ENCODE measurements at regions not wholly inside any gene's neighbourhood (a gene's known extent, or its start where the extent isn't known, plus 50 kb on each side); places are given as distances from the start of the nearest gene placed in this dataset.

DNA sequence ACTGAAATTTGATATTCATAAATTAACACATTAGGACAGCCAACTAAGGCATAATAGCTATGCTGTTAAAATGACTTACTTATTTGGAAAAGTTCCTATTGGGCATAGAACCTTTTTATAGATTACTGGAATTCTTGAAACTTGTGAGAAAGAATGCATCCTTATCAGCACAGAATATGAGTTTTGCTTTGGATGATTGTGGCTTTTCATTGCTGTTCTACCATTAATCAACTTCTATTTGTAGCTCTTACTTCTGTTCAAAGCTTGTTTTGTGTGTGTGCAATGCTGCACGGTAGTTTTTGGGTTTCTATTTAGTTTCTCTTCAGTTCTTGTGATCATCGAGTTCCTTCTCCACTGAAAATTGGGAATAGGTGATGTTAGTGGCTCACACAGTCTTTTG, 152.4 kb upstream of the PELI2 start:
- Histone ChIP-seq H3K27ac (no peak overlapping the region), H3K27me3 (no peaks in the 10 kb centered on the region), H3K4me1 (no peaks in the 10 kb centered on the region), H3K4me3 (no peak overlapping the region), H3K36me3 (no peaks in the 10 kb centered on the region), H3K9me3 (no peaks in the 10 kb centered on the region)
- 64% methylated on average over 2 of the region's 2 CpGs for WGBS
- DNase-seq (ENCODE audit: low spot score in 2 of 2): no peak
- TF ChIP-seq EP300 (IDR thresholded peaks at IDR 0.05): no peak
- TF ChIP-seq POLR2A (IDR thresholded peaks at IDR 0.05): no peak
- no peak for TF ChIP-seq POLR2AphosphoS5 (IDR thresholded peaks at IDR 0.05)
- TF ChIP-seq, protein P1, sequence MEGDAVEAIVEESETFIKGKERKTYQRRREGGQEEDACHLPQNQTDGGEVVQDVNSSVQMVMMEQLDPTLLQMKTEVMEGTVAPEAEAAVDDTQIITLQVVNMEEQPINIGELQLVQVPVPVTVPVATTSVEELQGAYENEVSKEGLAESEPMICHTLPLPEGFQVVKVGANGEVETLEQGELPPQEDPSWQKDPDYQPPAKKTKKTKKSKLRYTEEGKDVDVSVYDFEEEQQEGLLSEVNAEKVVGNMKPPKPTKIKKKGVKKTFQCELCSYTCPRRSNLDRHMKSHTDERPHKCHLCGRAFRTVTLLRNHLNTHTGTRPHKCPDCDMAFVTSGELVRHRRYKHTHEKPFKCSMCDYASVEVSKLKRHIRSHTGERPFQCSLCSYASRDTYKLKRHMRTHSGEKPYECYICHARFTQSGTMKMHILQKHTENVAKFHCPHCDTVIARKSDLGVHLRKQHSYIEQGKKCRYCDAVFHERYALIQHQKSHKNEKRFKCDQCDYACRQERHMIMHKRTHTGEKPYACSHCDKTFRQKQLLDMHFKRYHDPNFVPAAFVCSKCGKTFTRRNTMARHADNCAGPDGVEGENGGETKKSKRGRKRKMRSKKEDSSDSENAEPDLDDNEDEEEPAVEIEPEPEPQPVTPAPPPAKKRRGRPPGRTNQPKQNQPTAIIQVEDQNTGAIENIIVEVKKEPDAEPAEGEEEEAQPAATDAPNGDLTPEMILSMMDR (IDR thresholded peaks at IDR 0.05): no peak

DNA sequence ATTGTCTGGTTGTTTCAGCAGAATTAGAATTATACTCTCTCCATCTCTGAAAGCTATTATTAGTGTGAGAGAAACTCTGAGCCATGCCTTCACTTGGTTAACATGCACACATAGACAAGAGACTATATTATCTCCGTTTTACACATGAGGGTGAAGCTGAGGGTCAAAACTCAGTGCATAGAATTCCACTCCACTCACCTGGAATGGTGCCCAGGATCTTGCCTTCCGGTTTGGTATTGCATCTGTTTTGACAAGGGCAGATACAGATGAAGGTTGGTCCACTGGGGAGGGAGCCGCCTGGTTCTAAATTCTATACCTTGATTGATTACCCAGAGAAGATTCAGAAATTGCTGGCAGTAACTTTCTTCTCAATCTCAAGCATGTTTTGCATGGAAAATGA, 149.5 kb upstream of the PELI2 start:
- DNase-seq (ENCODE audit: low spot score in 2 of 2): no peak

DNA sequence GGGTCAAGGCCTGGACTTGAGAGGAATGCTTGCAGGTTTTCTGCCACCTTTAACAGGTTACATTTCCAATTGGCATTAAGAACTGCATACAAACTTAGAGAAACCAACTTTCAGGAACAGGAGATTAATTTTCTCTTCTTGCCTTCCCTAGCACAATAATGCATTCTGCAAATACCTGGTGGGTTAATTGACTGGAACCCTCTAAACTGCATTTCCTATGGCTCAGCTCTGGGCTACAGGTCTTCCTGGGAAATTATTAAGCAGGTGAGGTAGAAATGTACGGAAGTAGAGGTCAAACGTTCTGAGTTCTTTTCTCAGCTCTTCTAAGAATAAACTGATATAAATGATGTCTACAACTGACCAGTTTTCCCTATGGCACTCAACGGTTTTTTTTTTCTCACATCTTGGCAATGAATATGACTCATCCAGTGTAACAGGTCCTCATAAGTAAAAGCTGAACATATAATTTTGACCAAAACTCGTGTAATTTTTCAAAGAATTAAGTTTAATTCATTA, 144.9 kb upstream of the PELI2 start:
- no peaks in the 10 kb centered on the region for H3K9me3 ChIP-seq
- no peaks in the 10 kb centered on the region for H3K36me3 ChIP-seq
- WGBS: 81% methylated on average over 4 of the region's 4 CpGs
- H3K27ac ChIP-seq: no peak overlapping the region
- DNase-seq (ENCODE audit: low spot score in 2 of 2): no peak
- H3K4me1 ChIP-seq: peaks cover 7% of the 10 kb centered on the region
- H3K27me3 ChIP-seq: no peaks in the 10 kb centered on the region
- TF ChIP-seq POLR2A (IDR thresholded peaks at IDR 0.05) (no peak), POLR2AphosphoS5 (IDR thresholded peaks at IDR 0.05) (no peak), EP300 (IDR thresholded peaks at IDR 0.05) (no peak)
- TF ChIP-seq, protein P1 (IDR thresholded peaks at IDR 0.05): no peak
- H3K4me3 ChIP-seq: no peak overlapping the region

More for the DNA sequence above, 149.5 kb upstream of the PELI2 start:
- WGBS: 71% methylated on average over 3 of the region's 3 CpGs
- Histone ChIP-seq H3K27me3 (no peaks in the 10 kb centered on the region), H3K4me1 (no peaks in the 10 kb centered on the region), H3K9me3 (no peaks in the 10 kb centered on the region), H3K4me3 (no peak overlapping the region), H3K36me3 (no peaks in the 10 kb centered on the region), H3K27ac (no peak overlapping the region)
- TF ChIP-seq POLR2A (IDR thresholded peaks at IDR 0.05) (no peak), EP300 (IDR thresholded peaks at IDR 0.05) (no peak), POLR2AphosphoS5 (IDR thresholded peaks at IDR 0.05) (no peak)
- TF ChIP-seq, protein P1 (IDR thresholded peaks at IDR 0.05): no peak

DNA sequence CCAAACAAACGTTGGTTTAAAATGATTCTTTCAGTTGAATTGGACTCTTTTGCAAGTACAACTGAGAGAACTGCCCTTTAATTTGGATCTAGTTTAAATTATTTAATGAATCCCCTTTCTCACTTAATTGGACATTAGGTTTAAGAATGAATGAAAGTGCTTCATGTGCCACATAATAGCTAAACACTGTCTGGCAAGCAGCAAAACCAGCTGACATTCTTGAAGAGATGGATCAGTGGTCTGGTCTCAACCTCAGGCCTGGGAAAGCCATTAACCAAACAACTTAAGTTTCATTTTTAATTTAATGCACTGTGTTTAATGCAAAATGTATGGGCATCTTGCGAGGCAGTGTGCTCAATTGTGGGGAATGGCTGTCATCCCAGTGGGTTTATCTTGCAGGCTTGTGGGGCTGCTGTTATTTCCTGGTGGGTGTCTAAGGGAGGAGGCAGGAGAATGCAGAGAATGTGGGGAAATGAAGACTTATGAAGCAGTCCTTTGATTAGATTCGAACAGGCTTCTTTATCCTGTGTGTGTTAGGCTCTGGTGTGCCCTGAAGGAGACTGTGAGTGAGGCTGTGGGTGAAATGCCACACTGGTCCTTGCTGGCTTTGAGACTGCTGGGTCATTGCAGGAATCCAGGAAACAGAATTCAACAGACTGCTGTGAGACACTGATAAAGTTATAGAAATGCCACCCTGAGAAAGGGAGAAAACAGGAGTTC, 144.1 kb upstream of the PELI2 start:
- Histone ChIP-seq H3K36me3 (no peaks in the 10 kb centered on the region), H3K27ac (no peak overlapping the region), H3K9me3 (no peaks in the 10 kb centered on the region), H3K27me3 (no peaks in the 10 kb centered on the region), H3K4me3 (no peak overlapping the region), H3K4me1 (peaks cover 7% of the 10 kb centered on the region)
- WGBS: 86% methylated on average over 3 of the region's 3 CpGs
- DNase-seq (ENCODE audit: low spot score in 2 of 2): no peak
- TF ChIP-seq POLR2AphosphoS5 (IDR thresholded peaks at IDR 0.05) (no peak), EP300 (IDR thresholded peaks at IDR 0.05) (no peak), POLR2A (IDR thresholded peaks at IDR 0.05) (no peak)
- TF ChIP-seq, protein P1 (IDR thresholded peaks at IDR 0.05): no peak

DNA sequence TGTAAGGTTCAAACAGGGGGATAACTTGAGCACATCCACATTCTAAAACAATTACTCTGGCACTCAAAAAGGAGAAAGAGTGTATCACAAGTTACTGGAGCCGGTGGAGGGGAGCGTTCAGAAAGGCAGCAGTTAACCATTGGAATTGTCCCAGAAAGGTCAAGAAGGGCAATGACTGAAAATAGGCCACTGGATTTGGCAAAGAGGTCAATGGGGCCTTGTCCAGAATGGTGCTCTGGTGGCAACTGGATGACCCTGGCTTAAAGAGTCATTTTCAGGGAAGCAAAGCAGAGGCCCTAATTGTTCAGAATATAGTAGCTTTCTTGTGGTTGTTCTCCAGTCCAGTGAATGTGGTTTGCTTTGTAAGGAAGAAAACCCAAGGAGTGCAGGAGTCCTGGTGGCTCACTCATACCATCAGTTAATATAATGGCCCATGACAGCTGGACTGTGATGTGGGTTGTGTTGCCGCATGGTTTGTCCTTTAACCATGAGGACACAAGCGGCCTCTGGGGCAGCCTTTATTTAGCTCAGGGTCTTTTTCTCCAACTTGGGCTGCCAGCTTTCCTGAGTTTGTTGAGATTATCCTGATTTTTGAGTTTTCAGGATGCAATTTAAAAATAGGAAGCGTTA, 142.8 kb upstream of the PELI2 start:
- peaks cover 7% of the 10 kb centered on the region for H3K4me1 ChIP-seq
- DNase-seq (ENCODE audit: low spot score in 2 of 2): no peak
- 90% methylated on average over 5 of the region's 5 CpGs for WGBS
- H3K4me3 ChIP-seq: no peak overlapping the region
- TF ChIP-seq EP300 (IDR thresholded peaks at IDR 0.05): no peak
- TF ChIP-seq, protein P1 (IDR thresholded peaks at IDR 0.05): no peak
- no peak for TF ChIP-seq POLR2AphosphoS5 (IDR thresholded peaks at IDR 0.05)
- no peaks in the 10 kb centered on the region for H3K9me3 ChIP-seq
- H3K36me3 ChIP-seq: no peaks in the 10 kb centered on the region
- H3K27ac ChIP-seq: no peak overlapping the region
- H3K27me3 ChIP-seq: no peaks in the 10 kb centered on the region
